ENCODE measurements at regions not wholly inside any gene's neighbourhood (a gene's known extent, or its start where the extent isn't known, plus 50 kb on each side); places are given as distances from the start of the nearest gene placed in this dataset.
"Not testable (repeated sequence)": the region's sequence is repeated elsewhere in the genome, so short reads cannot be mapped to it uniquely, and the experiment has no call there.

DNA sequence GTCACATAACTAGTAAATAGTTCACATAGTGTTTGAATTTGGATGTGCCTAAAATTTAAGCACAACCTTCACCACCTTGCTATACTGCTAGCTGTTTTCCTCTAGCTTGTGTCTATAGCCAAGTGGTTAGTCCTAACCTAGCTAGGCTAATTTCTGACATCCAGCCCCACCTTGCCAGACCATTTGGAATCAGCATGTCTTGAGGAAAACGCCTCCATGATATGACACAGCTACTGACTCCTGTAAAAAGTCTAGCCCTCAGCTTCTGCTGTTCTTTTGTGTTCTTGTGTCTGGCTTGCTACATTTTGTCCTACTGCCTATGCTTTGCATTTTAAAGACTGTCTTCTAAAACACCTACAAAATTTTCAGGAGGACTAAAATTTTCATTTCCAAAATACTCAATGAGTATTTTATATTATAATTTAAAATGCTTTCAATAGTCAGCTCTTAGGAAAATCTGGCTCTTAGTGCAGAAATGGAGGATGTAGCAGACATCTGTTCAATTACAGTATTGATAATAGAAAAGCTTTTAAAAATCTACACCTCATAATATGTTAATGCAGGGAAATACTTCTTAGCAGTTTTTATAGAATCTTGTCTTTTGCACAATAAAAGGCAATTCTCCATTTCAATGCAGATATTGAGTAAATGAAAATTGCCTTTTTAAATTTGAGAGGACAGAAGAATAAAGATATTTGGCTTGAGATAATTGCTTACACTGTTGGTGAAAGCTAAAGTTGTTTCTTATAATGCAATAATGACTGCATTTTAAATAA is 160.8 kb upstream of the APP start:
- DNase-seq (ENCODE audit: low read depth), result no peak

DNA sequence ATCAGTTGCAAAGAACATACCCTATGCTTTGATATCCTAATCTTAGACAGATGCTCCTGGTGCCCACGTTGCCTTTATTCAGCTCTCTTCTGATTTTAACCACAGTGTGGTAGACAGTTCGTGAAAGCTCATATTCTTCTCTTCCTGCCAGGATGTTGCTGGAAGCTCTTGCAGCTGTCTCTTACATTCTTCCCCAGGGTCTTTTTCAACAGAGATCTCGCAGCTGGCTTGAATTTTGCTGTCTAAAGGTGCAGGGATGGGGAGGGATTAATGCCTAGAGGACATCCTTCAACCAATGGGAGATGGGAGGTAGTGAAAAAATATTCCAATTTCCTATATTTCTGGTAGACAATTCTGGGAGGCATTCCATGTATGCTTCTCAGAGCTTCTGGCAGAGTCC is 150.0 kb upstream of the APP start:
- DNase-seq (ENCODE audit: low read depth), result no peak

DNA sequence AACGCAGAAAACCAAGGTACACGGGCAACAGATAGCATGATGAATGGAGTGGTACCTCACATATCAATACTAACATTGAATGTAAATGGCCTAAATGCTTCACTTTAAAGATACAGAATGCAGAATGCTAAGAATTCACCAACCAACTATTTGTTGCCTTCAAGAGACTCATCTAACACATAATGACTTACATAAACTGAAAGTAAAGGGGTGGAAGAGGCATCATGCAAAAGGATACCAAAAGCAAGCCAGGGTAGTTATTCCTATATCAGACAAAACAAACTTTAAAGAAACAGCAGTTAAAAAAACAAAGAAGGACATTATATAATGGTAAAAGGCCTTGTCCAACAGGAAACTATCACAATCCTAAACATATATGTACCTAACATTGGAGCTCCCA is 137.1 kb upstream of the APP start:
- DNase-seq (ENCODE audit: low read depth), result no peak

DNA sequence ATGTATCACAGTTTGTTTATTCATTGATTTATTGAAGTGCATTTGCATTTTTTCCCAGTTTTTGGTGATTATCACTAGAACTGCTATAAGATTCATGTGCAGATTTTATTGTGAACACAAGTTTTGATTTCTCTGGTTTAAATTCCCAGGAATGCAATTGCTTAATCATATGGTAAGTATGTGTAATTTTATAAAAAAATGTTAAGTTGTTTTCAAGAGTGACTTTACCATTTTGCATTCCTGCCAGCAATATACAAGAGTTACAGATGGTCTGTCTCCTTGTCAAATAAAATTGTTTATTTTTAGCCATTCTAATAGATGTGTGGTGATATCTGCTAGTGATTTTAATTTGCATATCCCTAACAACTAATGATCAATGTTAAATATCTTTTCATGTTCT is 127.3 kb upstream of the APP start:
- DNase-seq (ENCODE audit: low read depth), result peak; percentile 9

DNA sequence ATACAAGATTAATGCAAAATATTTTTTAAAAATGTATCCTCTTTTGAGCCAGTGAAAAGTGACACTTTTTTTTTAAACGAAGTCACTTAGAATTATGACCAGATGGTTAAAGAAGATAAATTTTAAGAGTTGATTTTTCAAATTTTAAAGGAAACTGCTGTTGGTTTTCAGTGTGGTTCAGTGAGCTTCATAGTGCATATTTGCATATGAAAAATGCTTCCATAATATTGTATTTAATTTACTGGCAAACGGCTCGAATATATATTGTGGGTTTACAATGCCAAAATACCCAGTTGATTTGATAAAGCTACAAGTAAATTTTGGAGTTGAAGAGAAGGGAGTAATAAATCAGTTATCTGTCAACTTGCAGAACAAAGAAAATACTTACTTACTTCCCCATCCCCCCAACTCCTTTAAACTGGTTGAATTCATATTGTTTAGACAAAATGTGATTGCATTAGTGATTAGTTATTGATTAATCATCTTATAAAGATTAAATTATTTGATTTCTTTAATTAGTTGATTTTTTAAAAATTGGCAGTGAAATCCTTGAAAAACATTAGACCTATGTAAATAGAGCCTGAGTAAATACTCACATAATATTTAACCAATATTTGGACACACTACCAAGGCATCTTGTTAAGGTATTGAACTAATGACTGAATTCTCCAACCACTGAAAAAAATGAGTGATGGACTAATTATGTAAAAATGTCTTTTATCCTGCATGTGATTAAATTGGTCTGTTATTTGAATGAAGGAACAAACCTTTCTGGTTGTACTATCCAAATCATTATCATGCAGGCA is 122.8 kb upstream of the APP start:
- no peak for DNase-seq (ENCODE audit: low read depth)

DNA sequence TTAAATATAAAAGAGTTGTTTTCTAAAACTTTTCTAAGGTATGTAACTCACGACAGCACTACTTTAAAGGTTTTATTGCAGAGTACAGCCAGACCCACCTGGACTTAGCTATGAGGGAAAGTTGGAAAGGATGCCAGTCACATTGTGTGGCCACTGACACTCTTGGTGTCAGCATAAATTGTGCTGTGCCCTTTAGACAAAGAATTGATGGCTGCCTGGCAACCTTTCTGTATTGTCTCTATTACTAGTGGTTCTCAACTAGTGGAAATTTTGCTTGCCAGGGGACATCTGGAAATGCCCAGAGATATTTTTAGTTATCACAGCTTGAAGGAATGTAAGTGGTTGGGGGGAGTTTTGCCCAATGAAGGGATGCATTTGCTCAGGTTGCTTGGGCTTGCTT is 117.5 kb upstream of the APP start:
- no peak for DNase-seq (ENCODE audit: low read depth)

DNA sequence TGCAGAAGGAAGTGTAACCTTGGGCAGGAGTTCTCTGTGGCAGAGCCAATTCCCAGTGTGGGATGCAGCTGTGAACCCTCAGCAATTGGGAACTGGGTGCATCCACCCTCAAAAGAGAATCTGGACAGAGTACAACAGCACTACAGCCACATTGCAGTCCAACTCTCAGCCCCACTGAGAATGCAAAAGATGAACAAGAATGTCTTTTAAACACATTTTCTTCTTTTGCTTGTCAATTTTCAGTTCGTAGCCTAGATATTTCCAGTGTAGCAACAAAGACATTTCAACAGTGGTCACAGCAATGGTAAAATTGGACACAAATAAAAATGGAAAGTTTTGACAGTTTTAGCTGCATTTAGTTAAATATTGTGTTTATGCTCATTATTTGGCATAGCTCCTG is 114.0 kb upstream of the APP start:
- no peak for DNase-seq (ENCODE audit: low read depth)

DNA sequence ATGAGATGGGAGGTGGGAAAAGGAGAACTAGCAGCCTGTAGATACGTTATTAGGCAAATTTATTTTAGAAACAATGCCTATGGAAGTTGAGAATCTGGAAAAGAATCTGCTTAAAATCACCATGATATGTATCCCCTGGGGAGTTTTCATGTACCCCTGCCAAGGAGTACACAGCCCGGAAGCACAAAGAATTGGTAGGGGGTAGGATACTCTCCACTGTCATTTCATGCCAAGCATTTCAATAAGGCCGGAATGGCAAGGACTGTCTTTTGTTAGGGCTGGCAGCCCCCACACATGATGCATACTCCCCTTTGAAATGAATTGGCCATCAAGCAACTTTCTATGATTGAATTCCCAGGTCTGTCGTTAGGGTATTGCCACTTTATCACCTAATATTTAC is 111.5 kb upstream of the APP start:
- no peak for DNase-seq (ENCODE audit: low read depth)

DNA sequence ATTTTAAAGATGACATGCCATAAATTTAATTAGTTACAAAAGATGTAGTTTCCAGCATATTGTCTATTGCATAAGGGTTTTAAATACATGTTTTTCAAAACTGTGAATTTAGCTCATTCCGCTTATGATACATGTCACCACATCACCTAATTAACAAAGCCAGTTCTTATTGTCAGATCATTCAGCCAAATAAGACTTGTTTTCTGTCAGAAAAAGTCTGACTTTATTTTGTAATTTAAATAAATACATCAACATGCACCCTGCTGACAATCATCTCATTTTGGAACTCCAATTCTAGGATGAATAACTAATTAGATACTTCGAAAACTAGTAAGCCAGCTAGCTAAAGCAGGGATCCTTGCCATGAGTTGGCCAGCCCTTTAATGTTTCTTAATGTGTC is 110.9 kb upstream of the APP start:
- DNase-seq (ENCODE audit: low read depth), result no peak

DNA sequence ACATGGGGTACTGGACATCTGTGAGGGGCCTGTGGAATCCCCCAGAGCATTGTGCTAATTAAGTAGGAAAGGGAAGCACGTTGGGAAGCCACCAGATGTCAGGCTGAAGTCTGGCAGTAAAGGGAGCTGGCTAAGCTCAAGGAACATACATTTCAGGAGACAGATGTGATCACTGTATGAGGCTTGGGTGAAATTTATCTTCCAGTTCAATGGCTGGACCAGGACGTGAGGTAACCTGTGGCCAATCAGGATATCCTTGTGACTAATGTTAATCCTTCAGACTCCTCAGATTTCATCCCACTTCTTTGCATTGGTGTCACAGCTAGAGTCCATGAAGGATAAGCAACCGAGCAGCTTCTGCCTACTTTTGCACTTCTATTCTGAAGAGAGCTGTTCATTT is 110.2 kb upstream of the APP start:
- no peak for DNase-seq (ENCODE audit: low read depth)

DNA sequence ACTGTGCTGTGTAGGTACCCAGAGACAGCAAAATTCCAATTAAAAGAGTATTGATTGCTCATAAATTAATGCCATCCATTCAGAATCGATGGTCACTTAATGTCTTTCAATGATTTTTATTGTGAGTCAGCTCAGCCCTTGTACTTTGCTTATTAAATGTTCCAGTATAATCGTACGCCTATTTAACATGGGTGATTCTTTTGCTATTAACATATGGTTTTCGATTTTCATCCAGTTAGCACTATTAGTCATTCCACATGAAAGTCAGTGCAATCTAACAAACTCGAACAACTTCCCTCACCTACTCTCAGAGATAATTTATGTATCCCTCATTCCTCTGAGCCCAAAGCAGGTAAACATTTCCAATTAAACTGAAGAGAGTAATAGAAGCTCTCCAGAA is 109.6 kb upstream of the APP start:
- DNase-seq (ENCODE audit: low read depth), result no peak

DNA sequence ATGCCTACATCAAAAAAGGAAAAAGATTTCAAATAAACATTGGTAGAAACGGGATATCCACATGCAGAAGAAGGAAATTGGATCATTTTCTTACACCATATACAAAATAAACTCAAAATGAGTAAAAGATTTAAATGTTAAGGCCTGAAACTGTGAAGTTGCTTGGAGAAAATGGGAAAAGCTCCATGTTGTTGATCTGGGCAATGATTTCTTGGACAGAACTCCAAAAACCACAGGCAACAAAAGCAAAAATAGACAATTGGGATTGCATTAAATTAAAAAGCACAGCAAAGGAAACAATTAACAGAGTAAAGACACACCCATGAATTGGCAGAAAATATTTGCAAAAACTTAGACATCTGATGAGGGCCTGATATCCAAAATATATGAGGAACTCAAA is 105.2 kb upstream of the APP start:
- DNase-seq (ENCODE audit: low read depth), result no peak

DNA sequence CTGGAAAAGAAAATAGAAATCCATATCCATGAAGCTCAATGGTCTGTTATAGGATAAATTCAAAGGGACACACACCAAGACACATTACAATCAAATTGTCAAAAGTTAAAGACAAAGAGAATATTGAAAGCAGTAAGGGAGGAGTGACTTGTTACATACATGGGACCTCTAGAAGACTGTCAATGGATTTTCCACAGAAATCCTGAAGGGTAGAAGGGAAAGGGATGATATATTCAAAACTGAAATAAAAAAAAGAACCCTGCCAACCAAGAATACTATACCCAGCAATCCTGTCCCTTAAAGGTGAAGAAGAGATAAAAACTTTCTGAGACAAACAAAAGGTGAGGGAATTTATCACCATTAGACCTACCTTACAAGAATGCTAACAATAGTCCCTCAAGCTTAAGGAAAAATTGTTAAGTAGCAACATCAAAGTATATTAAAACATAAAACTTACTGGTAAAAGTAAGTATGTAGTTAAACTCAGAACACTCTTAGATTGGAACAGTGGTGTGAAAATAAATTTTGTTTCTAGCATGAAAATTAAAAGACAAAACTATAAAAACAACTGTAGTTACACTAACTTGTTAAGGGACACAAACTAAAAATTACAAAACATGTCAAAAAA is 103.2 kb upstream of the APP start:
- DNase-seq (ENCODE audit: low read depth), result no peak

DNA sequence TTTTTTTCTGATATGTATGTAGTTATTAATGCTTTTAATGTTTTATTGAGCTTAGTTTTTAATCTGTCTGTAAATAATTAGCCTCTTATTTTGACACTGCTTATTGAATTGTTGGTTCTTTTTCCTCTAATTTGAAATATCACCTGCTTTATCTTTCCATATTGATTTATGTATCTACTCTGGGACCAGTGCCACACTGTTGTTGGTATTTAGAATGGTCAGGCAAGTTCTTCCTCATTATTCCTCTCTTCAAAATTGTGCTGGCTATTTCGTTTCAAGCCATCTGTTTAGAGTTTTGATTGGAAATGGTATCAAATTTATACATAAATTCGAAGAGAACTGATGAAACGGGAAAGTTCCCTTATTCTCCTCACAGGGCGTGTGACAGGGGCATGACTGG is 96.8 kb upstream of the APP start:
- no peak for DNase-seq (ENCODE audit: low read depth)

DNA sequence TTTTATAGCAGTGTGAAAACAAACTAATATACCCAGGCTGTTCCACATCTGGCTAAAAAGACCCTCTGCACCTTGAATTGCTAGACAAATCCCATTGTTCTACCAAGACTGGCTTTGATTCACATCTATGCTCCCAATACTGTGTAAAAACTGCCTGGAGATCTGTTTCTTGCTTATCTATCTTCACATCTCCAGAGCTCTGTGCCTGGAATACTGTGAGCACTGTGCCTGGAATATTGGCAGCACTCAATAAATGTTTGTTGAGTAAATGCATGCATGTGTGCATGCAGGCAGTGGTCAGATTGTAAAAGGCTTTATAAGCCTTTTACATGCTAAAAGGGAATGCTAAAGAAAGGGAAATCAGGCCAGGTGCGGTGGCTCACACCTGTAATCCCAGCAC is 75.5 kb upstream of the APP start:
- DNase-seq (ENCODE audit: low read depth), result no peak

DNA sequence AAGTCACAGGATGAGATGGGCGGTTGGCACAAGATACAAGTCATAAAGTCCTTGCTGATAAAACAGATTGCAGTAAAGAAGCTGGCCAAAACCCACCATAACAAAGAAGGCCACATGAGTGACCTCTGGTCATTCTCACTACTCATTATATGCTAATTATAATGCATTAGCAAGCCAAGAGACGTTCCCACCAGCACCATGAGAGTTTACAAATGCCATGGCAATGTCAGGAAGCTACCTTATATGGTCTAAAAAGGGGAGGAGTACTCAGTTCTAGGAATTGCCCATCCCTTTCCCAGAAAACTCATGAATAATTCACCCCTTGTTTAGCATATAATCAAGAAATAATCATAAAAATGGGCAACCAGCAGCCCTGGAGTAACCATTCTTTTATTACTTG is 74.9 kb upstream of the APP start:
- DNase-seq (ENCODE audit: low read depth), result no peak

DNA sequence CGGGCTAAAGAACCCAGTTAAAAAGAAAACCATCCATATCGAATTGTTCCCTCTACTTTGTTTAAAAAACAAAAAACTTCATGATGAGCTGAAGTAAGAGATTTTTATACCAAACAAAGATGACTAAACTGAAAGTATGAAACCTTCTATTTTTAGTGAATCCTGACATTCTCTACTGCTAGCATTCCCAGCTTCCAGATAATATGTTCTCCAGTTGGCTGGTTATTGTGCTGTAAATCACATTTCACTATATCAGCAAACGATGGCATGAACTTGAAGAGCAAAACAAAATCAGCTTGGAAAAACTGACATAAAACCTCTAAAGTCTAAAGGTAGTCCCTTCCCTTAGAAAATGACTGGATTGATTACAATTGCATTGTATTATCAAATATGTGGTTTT is 68.1 kb upstream of the APP start:
- DNase-seq (ENCODE audit: low read depth), result no peak

DNA sequence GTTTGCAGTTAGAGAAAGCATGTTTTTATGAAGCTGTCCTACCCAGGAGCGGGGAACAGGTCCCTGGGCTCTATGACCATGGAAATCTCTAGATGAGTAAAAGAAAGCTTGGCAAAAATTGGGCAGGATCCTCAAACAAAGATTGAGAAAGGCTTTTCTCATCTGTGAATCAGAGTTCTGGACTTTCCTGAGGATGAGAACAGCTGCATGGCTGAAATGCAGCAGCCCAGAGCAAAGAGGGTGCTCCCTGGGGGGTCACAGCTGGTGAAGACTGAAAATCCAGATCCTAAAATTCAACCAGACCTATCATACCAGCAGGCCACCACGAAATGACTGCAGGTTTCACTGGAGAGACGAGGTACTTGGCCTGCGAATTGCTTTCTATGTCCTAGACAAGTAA is 65.7 kb upstream of the APP start:
- DNase-seq (ENCODE audit: low read depth), result no peak

DNA sequence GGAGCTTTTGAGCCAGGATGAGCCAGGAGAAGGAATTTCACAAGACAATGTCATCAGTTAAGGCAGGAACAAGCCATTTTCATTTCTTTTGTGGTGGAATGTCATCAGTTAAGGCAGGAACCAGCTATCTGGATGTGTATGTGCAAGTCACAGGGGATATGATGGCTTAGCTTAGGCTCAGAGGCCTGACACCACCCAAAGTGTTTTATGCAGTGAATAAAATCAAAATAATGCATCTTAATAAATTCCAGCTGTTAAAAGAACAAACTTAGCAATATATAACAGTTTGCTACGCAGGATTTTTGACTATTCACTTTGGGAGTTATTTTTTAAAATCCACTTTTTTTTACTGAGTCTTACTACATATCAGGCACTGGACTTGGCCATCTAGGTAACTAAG is 62.7 kb upstream of the APP start:
- not testable (repeated sequence) for DNase-seq (ENCODE audit: low read depth)

DNA sequence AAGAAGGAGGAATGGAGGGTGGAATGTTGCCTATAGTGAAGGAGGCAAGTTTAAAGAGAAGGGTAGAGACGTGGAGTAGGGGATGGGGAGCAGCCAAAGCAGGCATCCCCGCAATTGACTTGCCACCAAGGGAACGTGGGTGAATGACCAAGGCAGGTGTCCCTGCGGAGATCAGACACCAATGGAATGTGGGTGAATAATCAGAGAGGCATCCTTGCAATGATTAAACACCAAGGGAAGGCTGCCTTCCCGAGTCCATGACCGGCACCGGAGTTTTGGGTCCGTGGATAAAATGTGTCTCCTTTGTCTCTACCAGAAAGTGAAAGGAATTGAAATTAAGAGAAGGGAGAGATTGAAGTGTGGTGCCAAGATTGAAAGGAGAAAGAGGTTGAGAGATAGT is 61.9 kb upstream of the APP start:
- not testable (repeated sequence) for DNase-seq (ENCODE audit: low read depth)

DNA sequence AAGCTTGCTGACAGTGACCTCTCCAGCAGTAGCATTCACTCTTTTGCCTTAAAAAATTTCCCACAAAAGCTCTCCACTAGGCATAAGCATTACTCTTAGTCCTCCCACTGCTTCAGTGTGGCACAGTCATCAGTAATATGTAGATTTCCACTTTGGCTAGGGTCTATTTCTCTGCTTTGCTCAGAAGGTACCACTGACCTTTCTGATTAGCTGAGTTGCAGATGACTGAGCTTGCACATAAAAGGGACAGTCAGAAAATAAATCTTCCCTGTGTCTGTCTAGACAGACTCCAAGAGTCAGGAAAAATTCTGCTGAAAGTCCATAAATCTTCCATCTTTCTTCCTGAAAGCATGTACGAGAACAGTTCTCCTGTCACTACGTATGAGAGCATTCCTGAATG is 56.6 kb upstream of the APP start:
- DNase-seq (ENCODE audit: low read depth), result no peak

DNA sequence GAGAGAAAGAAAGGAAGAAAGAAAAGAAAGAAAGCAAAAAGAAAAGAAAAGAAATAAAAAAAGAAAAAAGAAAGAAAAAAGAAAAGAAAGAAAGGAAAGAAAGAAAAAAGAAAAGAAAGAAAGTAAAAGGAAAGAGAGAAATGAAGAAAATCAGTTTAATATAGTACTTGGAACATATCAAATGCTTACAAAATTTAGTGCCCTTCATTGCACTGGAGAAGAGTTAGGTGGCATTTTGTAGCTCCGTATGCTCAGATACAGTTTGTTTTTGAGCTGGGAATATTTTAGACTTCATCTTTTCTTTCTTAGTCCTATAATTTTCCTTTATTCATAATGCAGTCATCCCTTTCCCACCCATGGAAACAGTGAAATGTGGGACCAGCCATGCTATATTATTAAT is 56.2 kb upstream of the APP start:
- no peak for DNase-seq (ENCODE audit: low read depth)

DNA sequence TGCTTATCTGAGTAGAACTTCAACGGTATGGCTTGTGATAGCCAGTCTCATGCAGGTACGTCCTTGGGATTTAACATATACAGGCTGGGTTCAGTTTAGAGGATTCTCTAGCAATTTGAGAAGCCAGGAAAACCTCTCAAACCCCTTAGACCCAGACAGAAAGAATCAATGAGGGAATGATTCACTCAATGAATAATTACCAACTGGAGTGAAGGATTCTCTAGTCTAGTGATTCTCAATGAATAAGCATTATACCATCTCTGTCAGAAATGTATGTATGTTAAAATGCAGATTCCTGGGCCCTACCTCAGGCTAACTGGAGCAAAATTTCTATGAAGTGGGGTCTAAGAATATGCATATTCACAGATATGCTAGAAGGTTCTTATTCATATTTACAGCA is 54.5 kb upstream of the APP start:
- no peak for DNase-seq (ENCODE audit: low read depth)

All from GM04504 (cell line).